Cardiac fibroblast (primary cell): ENCODE measurements at regions not wholly inside any gene's neighbourhood (a gene's known extent, or its start where the extent isn't known, plus 50 kb on each side); places are given as distances from the start of the nearest gene placed in this dataset.

Experiments
- DNase-seq, 2 donors: peaks; one replicate each; pipeline versions ENCODE4 v3.0.0 to v3.0.0-alpha.2; 2010; ENCODE audit warnings: low read depth in 2 of 2
- H3K4me3 ChIP-seq, 2 donors: replicated peaks in 1 of 2; 1 replicate in 1 of 2; 2 replicates in 1 of 2; pipeline ENCODE4 v1.5.1; 2011; ENCODE audit warnings: low read depth in 2 of 2, low read length in 2 of 2, mild to moderate bottlenecking in 2 of 2, moderate library complexity in 1 of 2
- TF ChIP-seq, protein P1 (sequence below): IDR thresholded peaks from one replicate; pipeline ENCODE4 v1.5.1; 2011; ENCODE audit warnings: low read depth, mild to moderate bottlenecking, low read length, inconsistent platforms

DNA sequence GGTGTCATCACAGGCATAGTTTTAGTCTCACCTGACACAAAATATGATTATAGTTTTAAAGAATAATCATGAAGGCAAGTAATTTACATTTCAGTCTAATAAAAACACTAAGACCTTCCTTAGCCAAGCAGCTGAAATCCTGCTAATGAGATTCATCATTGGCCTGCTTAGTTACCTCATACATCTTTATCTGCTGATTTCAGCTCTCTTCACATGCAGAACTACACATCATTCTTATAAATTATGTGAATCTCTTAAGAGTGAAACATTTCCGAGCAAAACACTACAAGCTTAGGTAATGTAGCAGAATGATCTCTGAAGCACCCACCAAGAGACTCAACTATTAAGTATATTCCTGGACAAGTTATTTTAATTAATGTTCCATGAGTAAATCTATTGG, 198.1 kb downstream of the DPY19L2 start:
- DNase-seq: no peak
- TF ChIP-seq, protein P1, sequence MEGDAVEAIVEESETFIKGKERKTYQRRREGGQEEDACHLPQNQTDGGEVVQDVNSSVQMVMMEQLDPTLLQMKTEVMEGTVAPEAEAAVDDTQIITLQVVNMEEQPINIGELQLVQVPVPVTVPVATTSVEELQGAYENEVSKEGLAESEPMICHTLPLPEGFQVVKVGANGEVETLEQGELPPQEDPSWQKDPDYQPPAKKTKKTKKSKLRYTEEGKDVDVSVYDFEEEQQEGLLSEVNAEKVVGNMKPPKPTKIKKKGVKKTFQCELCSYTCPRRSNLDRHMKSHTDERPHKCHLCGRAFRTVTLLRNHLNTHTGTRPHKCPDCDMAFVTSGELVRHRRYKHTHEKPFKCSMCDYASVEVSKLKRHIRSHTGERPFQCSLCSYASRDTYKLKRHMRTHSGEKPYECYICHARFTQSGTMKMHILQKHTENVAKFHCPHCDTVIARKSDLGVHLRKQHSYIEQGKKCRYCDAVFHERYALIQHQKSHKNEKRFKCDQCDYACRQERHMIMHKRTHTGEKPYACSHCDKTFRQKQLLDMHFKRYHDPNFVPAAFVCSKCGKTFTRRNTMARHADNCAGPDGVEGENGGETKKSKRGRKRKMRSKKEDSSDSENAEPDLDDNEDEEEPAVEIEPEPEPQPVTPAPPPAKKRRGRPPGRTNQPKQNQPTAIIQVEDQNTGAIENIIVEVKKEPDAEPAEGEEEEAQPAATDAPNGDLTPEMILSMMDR: no peak
- no peak overlapping the region for H3K4me3 ChIP-seq

DNA sequence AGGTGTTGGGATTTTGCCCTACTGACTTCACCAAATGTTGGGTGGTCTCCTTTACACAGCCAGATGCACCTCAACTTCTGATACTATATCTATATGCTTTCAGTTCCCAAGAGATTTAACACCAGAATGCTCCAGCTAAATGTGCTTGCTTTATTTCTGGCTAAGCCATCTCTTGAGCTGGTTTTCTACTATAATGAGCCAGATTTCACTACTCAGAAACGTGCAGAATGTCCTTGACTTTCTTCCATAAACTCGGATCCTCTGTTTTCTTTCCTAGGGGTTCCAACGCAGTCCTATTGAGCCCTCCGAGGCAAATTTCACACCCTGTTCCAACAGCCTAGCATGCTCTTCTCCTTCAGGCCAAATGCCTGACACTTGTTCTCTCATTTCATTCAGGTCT, 200.3 kb downstream of the DPY19L2 start:
- TF ChIP-seq, protein P1: no peak
- no peak for DNase-seq
- H3K4me3 ChIP-seq: no peak overlapping the region

DNA sequence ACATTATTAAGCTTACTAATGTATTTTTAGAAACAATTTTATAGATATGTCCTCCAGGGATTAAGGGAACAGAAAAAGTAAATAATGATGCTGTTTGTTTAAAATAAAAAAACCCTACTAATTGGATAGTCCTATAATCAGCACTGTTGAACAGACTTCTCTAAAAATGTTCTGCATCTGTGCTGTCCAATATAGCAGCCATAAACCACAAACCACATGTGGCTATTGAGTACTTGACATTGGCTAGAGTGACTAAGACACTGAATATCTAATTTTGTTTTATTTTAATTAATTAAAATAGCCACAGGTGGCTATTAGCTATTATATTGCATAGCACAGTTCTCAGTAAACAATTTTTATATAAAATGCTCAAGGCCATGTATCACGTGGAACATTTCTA, 210.4 kb downstream of the DPY19L2 start:
- DNase-seq: no peak
- TF ChIP-seq, protein P1: no peak
- H3K4me3 ChIP-seq: no peak overlapping the region

DNA sequence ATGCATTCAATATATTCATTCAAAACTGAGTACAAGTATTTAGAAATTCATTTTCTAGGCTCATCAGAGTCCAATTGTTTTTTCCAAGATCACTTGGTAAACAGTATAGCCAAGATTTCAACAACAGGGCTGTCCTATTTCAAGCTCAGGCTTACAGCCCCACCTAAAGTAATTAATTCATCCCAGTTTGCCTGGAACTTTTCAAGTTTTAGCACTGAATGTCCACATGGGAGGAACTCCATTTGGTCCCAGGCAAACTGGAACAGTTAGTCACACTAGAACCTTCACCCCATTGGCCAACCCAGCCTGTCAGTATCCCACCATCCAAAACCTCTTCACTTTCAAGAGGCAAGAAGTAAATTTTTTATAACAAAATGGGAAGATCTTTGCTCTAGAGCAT, 210.9 kb downstream of the DPY19L2 start:
- TF ChIP-seq, protein P1: no peak
- no peak for DNase-seq

DNA sequence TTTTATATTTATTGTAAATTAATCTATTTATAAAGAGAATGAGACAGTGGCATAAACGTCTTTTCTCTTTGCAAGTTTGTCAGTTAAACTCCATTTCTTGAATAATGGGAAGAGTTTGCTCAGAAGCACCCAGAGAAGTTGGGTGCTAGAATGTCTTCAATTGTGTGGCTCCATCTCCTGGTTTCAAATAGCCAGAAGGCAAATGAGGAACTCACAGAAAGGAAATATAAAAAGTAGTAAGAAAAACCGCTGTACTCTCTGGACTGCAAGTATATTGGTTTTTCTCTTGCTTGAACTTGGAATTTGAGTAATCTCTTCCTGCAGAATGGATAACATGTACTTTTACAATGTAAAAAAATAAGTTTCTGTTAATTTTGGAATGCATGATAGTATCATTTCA, 217.5 kb downstream of the DPY19L2 start:
- no peak overlapping the region for H3K4me3 ChIP-seq
- no peak for DNase-seq
- TF ChIP-seq, protein P1: no peak

More for the DNA sequence above, 210.9 kb downstream of the DPY19L2 start:
- H3K4me3 ChIP-seq: no peak overlapping the region

DNA sequence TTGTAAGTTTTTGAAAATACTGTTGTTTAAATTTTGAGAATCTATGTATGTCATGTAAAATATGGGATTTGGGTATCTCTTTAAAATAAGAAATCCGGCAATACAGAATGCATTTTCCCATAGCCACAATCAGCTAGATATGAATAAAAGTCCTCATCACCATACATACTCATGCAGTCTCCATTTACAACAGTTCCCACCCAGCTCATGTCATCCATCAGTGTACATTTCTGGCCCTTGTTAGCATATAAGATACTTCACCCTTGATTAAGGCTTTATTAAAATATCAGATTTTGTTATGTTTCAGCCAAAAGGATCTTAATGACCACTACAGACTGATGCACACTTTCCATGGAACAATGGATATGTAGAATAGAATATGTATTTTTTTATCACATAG, 218.0 kb downstream of the DPY19L2 start:
- TF ChIP-seq, protein P1: no peak
- H3K4me3 ChIP-seq: no peak overlapping the region
- no peak for DNase-seq

DNA sequence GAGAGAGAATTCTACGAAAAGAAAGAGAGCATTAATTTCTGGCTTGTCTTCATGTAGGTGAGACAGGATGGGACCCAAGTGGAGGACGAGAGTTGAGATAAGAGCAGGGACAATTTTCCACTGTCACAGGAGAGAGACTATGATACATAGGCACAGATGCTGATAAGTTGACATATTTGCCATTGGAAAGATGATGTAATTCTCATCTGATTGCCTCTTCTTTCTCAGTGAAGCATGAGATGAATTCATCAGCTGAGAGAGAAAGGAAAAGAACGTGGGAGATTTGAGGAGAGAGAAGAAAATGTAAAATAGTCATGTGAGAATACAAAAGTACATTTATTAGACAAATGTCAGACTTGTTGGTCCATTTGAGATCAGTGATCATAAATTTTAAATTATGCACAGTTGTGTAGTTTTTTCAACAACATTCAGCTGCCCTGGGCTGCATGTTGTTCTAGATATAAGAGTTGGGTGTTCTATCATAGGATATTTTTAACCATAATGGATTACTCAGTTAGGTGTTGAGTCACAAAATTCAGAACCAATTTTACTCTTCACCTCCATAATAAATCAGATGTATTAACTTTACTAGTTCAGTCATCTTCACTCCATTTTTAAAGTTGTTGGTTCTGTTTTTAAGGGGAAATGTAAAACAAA, 222.9 kb downstream of the DPY19L2 start:
- no peak overlapping the region for H3K4me3 ChIP-seq
- no peak for DNase-seq
- TF ChIP-seq, protein P1: no peak
